ENCODE measurements at regions not wholly inside any gene's neighbourhood (a gene's known extent, or its start where the extent isn't known, plus 50 kb on each side); places are given as distances from the start of the nearest gene placed in this dataset.

DNA sequence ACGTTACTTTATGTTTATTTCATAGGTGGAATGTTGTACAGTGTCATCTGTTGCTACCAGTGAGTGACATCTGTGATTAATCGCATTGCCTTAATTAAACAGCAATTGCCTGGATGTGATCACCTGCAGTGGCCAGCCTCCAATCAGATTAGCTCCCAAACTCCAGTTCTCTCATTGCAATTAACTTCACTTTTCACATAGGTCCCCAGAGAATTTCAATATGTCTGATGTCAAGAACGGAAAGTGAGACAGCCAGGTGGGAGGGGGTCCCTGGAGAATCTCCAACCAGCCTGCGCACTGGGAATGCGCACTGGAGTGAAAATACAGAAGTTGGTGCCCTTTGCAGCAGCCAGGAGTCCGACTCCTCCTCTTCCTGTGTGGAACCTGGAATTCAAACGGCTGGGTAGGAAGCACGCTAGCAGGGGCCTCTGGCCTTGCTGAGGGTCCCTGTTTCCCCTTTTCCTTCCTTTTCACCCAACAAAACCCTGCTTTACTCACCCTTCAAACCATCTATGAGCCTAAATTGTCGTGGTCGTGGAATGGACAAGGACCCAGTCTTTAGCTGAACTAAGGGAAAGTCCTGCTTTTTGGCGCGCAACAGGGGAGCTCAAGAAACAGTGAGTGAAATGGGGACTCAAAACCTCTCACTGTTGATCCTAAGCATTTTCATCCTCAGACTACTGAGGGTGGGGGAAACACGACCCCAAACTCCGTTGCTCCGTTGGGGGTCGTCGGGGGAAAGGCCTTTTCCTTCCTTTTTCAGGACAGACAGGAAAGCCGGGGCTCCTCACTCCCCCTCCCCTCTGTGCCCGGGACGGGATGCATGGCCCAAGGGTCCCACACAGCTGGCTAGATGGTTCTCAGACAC lies 1355.5 kb upstream of the LRRTM3 start:
- TF ChIP-seq EZH2 (IDR thresholded peaks at IDR 0.05; ENCODE audit: borderline replicate concordance) (no peak), EZH2phosphoT487 (IDR thresholded peaks at IDR 0.05; ENCODE audit: low read depth, severe bottlenecking, unreplicated experiment) (no peak)
- TF ChIP-seq, protein P1, sequence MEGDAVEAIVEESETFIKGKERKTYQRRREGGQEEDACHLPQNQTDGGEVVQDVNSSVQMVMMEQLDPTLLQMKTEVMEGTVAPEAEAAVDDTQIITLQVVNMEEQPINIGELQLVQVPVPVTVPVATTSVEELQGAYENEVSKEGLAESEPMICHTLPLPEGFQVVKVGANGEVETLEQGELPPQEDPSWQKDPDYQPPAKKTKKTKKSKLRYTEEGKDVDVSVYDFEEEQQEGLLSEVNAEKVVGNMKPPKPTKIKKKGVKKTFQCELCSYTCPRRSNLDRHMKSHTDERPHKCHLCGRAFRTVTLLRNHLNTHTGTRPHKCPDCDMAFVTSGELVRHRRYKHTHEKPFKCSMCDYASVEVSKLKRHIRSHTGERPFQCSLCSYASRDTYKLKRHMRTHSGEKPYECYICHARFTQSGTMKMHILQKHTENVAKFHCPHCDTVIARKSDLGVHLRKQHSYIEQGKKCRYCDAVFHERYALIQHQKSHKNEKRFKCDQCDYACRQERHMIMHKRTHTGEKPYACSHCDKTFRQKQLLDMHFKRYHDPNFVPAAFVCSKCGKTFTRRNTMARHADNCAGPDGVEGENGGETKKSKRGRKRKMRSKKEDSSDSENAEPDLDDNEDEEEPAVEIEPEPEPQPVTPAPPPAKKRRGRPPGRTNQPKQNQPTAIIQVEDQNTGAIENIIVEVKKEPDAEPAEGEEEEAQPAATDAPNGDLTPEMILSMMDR (IDR thresholded peaks at IDR 0.05; ENCODE audit: poor library complexity) = no peak

All from hepatocyte (in vitro differentiated cells).